OCI-LY3 (cell line): ENCODE measurements at regions not wholly inside any gene's neighbourhood (a gene's known extent, or its start where the extent isn't known, plus 50 kb on each side); places are given as distances from the start of the nearest gene placed in this dataset.

Experiments
- EZH2phosphoT487 ChIP-seq: fragments of 200-600 bp; shearing (Covaris generic); IDR thresholded peaks from 2 replicates; pipeline ENCODE4 v1.6.1; 2018; ENCODE audit warnings: antibody characterized with exemption, mixed run types, low read depth
- TF ChIP-seq, protein P1 (sequence below): fragments of 200-600, 300-600 bp; sonication (generic); IDR thresholded peaks from 2 replicates; pipeline ENCODE4 v1.5.1; 2014; ENCODE audit warnings: antibody characterized with exemption, low read length, low read depth

DNA sequence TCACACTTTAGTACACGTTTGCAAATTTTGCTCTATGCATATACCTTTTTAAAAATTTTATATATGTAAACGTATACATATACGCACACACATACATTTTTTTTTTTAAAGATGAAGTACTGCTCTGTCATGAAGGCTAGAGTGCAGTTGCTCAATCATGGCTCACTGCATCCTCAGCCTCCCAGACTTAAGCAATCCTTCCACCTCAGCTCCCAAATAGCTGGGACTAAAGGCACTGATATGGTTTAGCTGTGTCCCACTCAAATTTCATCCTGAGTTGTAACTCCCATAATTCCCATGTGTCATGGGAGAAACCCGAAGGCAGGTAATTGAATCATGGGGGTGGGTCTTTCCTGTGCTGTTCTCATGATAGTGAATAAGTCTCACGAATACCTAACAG is 220.8 kb upstream of the CAND1 start:
- TF ChIP-seq, protein P1, sequence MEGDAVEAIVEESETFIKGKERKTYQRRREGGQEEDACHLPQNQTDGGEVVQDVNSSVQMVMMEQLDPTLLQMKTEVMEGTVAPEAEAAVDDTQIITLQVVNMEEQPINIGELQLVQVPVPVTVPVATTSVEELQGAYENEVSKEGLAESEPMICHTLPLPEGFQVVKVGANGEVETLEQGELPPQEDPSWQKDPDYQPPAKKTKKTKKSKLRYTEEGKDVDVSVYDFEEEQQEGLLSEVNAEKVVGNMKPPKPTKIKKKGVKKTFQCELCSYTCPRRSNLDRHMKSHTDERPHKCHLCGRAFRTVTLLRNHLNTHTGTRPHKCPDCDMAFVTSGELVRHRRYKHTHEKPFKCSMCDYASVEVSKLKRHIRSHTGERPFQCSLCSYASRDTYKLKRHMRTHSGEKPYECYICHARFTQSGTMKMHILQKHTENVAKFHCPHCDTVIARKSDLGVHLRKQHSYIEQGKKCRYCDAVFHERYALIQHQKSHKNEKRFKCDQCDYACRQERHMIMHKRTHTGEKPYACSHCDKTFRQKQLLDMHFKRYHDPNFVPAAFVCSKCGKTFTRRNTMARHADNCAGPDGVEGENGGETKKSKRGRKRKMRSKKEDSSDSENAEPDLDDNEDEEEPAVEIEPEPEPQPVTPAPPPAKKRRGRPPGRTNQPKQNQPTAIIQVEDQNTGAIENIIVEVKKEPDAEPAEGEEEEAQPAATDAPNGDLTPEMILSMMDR: no peak
- TF ChIP-seq EZH2phosphoT487: no peak
